Endothelial cell of umbilical vein (primary cell): ENCODE measurements at regions not wholly inside any gene's neighbourhood (a gene's known extent, or its start where the extent isn't known, plus 50 kb on each side); places are given as distances from the start of the nearest gene placed in this dataset.

Experiments used
- CTCF ChIP-seq, 2 donors: IDR thresholded peaks; 1 replicate in 1 of 2; 2 replicates in 1 of 2; pipeline ENCODE4 v1.5.1; 2011; ENCODE audit warnings: low read length in 2 of 2, mild to moderate bottlenecking in 2 of 2, moderate library complexity in 2 of 2, control low read depth in 1 of 2, inconsistent platforms in 1 of 2, low read depth in 1 of 2; ENCODE audit not compliant: insufficient read depth in 1 of 2; ENCODE audit errors: extremely low read depth in 1 of 2
- POLR2A ChIP-seq: IDR thresholded peaks from 2 replicates; pipeline ENCODE4 v1.6.1; 2012; ENCODE audit warnings: low read depth, mild to moderate bottlenecking, control low read depth, low read length

DNA sequence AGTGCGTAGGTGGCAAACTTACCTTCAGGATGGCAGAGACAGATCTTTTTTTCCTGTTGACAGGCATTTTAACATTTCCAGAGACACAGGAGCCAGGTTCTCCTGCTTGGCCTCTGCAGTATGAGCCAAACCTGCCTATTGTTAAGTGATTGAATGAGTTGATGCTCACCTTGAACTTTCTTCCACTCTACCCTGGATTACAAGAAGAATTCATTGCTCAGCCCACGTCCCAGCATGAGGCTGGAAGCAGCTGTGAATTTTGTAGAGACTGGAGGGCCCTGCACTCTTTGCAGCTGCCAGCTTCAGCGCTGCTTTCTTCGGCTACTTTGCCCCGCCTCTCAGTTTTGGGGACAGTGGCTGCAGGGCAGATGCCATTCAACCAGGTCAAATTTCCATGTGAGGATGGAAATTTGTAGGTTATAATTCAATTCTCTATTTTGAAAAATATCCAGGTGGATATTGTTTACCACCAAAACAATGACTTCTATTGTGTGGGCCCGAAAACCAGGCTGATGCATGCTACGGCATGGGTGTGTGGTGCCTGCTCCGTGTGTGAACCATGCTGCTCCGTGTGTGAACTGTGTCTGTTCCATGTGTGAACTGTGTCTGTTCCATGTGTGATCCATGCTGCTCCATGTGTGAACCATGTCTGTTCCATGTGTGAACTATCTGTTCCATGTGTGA, 75.2 kb upstream of the METTL9 start:
- TF ChIP-seq CTCF (IDR thresholded peaks at IDR 0.05; ENCODE audit: extremely low read depth in 1 of 2, insufficient read depth in 1 of 2, low read depth in 1 of 2, low read length in 2 of 2) (no peak), POLR2A (no peak)
